ENCODE measurements at regions not wholly inside any gene's neighbourhood (a gene's known extent, or its start where the extent isn't known, plus 50 kb on each side); places are given as distances from the start of the nearest gene placed in this dataset.

GRCh38 chr9:116048081-116048480 lies 105.5 kb upstream of the PAPPA start:
- Histone ChIP-seq H2BK15ac (ENCODE audit: low read depth, low read length) (no peak overlapping the region), H3K14ac (ENCODE audit: insufficient read depth, low read length) (no peak overlapping the region), H3K23me2 (ENCODE audit: insufficient read length, low read depth, low read length, poor library complexity, severe bottlenecking) (no peaks in the 10 kb centered on the region), H2BK20ac (ENCODE audit: low read depth, low read length, poor library complexity, severe bottlenecking) (no peak overlapping the region), H3K18ac (ENCODE audit: insufficient read length, low read depth, low read length) (no peak overlapping the region), H2BK12ac (ENCODE audit: insufficient read length, low read depth, low read length) (no peak overlapping the region), H2AFZ (ENCODE audit: low read length) (no peak overlapping the region), H3K9me3 (ENCODE audit: control insufficient read depth, low read depth, low read length) (no peaks in the 10 kb centered on the region), H4K5ac (ENCODE audit: insufficient read length, low read depth, low read length) (no peak overlapping the region), H3T11ph (ENCODE audit: low read length) (no peak overlapping the region), H3K79me1 (ENCODE audit: insufficient read depth, low read depth, low read length, poor library complexity, severe bottlenecking) (no peaks in the 10 kb centered on the region), H4K91ac (ENCODE audit: insufficient read length, low read depth, low read length) (no peak overlapping the region), H3K27ac (ENCODE audit: insufficient read length, low read depth, low read length) (no peak overlapping the region), H3K4me2 (ENCODE audit: insufficient read depth, insufficient read length, low read length) (no peak overlapping the region), H3K56ac (ENCODE audit: insufficient read length, low read depth, low read length) (no peak overlapping the region), H4K20me1 (ENCODE audit: control insufficient read depth, insufficient read depth, insufficient read length) (no peaks in the 10 kb centered on the region), H3K4ac (ENCODE audit: low read depth, low read length) (no peak overlapping the region), H3K4me1 (ENCODE audit: insufficient read depth, low read length) (no peaks in the 10 kb centered on the region), H4K8ac (replicated peaks; ENCODE audit: insufficient read length, low read depth, low read length) (no peak overlapping the region), H2BK120ac (ENCODE audit: low read depth, low read length, poor library complexity, severe bottlenecking) (no peak overlapping the region), H2AK5ac (ENCODE audit: insufficient read length, low read length) (no peak overlapping the region), H2BK5ac (ENCODE audit: insufficient read length, low read length) (no peak overlapping the region), H3K9ac (ENCODE audit: extremely low read depth, insufficient read length, low read length) (no peak overlapping the region), H3K79me2 (ENCODE audit: insufficient read depth, low read length) (no peaks in the 10 kb centered on the region), H3K23ac (ENCODE audit: insufficient read length, low read depth, low read length) (no peak overlapping the region), H3K27me3 (ENCODE audit: insufficient read depth, low read length) (no peaks in the 10 kb centered on the region)
- Mint-ChIP-seq H3K27me3 (ENCODE audit: low read depth) (peaks cover 8% of the 10 kb centered on the region), H3K36me3 (ENCODE audit: insufficient read depth in 1 of 3, low read depth in 3 of 3) (no peaks in the 10 kb centered on the region; a peak in 1 of 7 replicates), H3K27ac (no peak overlapping the region), H3K4me1 (no peaks in the 10 kb centered on the region), H3K9me3 (peaks cover 0 to 2% of the 10 kb centered on the region in 2 experiments; a peak in 2 of 5 replicates), H3K4me3 (no peak overlapping the region)
- DNase-seq: no peak
- no CpG with 5 or more reads among the region's 2 CpGs for WGBS (ENCODE audit: extremely low coverage, insufficient read length, low lambda C conversion rate)
- TF ChIP-seq CTCF (conservative IDR thresholded peaks at IDR 0.05): no peak
